Esophagus squamous epithelium (tissue), 4 donors: ENCODE measurements at regions not wholly inside any gene's neighbourhood (a gene's known extent, or its start where the extent isn't known, plus 50 kb on each side); places are given as distances from the start of the nearest gene placed in this dataset.

ENCODE experiments used
- CTCF ChIP-seq, 6 experiments: fragments of 450-650 bp in 4 of 6; fragments of 200-600 bp in 2 of 6; sonication (generic) in 2 of 6; IDR thresholded peaks; one replicate each; pipeline ENCODE4 v1.5.1; 2016 to 2019; ENCODE audit warnings: antibody characterized with exemption in 6 of 6, mild to moderate bottlenecking in 4 of 6, moderate library complexity in 4 of 6
- POLR2A ChIP-seq, 4 donors: fragments of 450-650 bp; IDR thresholded peaks; one replicate each; pipeline ENCODE4 v1.6.1; 2017; ENCODE audit warnings: antibody characterized with exemption in 4 of 4, mild to moderate bottlenecking in 4 of 4, moderate library complexity in 3 of 4

- TF ChIP-seq CTCF (IDR thresholded peaks at IDR 0.05) (no peak), POLR2A (IDR thresholded peaks at IDR 0.05) (no peak)
Measured at GRCh38 chr2:64356906-64357305, 97.1 kb upstream of the LGALSL start.
